GM12891 (cell line): ENCODE measurements at regions not wholly inside any gene's neighbourhood (a gene's known extent, or its start where the extent isn't known, plus 50 kb on each side); places are given as distances from the start of the nearest gene placed in this dataset.

Experiments
- POLR2A ChIP-seq: IDR thresholded peaks from 2 replicates; pipeline ENCODE4 v1.6.1; 2011; ENCODE audit warnings: low read depth, low read length, control low read depth
- POLR2AphosphoS5 ChIP-seq: IDR thresholded peaks from 2 replicates; pipeline ENCODE4 v1.6.1; 2011; ENCODE audit warnings: low read depth, low read length, control low read depth
- SPI1 ChIP-seq: IDR thresholded peaks from 2 replicates; pipeline ENCODE4 v1.6.1; 2011; ENCODE audit warnings: low read depth, low read length, control low read depth
- TAF1 ChIP-seq: IDR thresholded peaks from 2 replicates; pipeline ENCODE4 v1.6.1; 2011; ENCODE audit warnings: low read depth, low read length, control low read depth

- TF ChIP-seq POLR2A = no peak
- no peak for TF ChIP-seq POLR2AphosphoS5
- TF ChIP-seq TAF1 = no peak
- no peak for TF ChIP-seq SPI1
These were observed 122.9 kb downstream of the NSUN3 start for GRCh38 chr3:94185753-94186152.
